K562 (cell line): ENCODE measurements at regions not wholly inside any gene's neighbourhood (a gene's known extent, or its start where the extent isn't known, plus 50 kb on each side); places are given as distances from the start of the nearest gene placed in this dataset.
"Not testable (repeated sequence)": the region's sequence is repeated elsewhere in the genome, so short reads cannot be mapped to it uniquely, and the experiment has no call there.

Experiments used
- ATAC-seq: fragments of 200-7000 bp; cut with Tn5 transposase; 3 replicates; pipeline ENCODE4 v1.9.1; 2020; ENCODE audit warnings: moderate library complexity
- BruUV-seq: library from RNA; stranded (reverse); fragments of 400-500 nt; replicated peaks from 2 replicates; lab custom pipeline; 2021; lab: Mats Ljungman, UMichigan
- CTCF ChIA-PET: fragments of 300-600 bp; formaldehyde crosslinking; extraction: SDS; loops from one replicate; lab custom pipeline; 2021; ENCODE audit warnings: low intra/inter-chr PET ratio; lab: Yijun Ruan, JAX
- POLR2A ChIA-PET: fragments of 300-600, 350-650 bp; sonication (Branson Sonifier 250); formaldehyde crosslinking; extraction: SDS; loops from one replicate; lab custom pipeline; 2021; ENCODE audit warnings: antibody characterized with exemption, inconsistent platforms; lab: Yijun Ruan, JAX
- DNase-seq, 4 experiments: peaks; one replicate each; pipeline versions ENCODE4 v3.0.0 to v3.0.0-alpha.2; 2011 to 2018; ENCODE audit warnings: low spot score in 3 of 4, mixed read lengths in 3 of 4; ENCODE audit errors: extremely low read depth in 1 of 4
- FAIRE-seq: peaks from 2 replicates; lab custom pipeline; 2011; peaks lifted over from hg19 to GRCh38; lab: Jason Lieb, UNC
- H2AFZ ChIP-seq: 2 replicates; pipeline ENCODE4 v1.6.0; 2011; ENCODE audit warnings: low read depth, low read length, control low read depth, inconsistent platforms
- H3K27ac ChIP-seq: fragments of 200-600 bp; 3 replicates; pipeline ENCODE4 v1.8.0; 2011; ENCODE audit warnings: low read depth, mild to moderate bottlenecking, control low read depth, inconsistent platforms, low read length, moderate library complexity, mixed read lengths; ENCODE audit errors: extremely low read depth
- H3K27me3 ChIP-seq, 2 experiments: fragments of 300-600 bp in 1 of 2; 2 replicates in 1 of 2; 3 replicates in 1 of 2; pipeline versions ENCODE4 v1.6.0 to v1.8.0; 2011; ENCODE audit warnings: inconsistent platforms in 2 of 2, low read length in 2 of 2, mild to moderate bottlenecking in 1 of 2, mixed read lengths in 1 of 2, moderate library complexity in 1 of 2; ENCODE audit not compliant: control insufficient read depth in 2 of 2, insufficient read depth in 2 of 2
- H3K36me3 ChIP-seq: fragments of 300-600 bp; 3 replicates; pipeline ENCODE4 v1.8.0; 2011; ENCODE audit warnings: mild to moderate bottlenecking, low read length, inconsistent platforms; ENCODE audit not compliant: control insufficient read depth, insufficient read depth
- H3K4me1 ChIP-seq, 2 experiments: fragments of 200-600 bp in 1 of 2; replicated peaks in 1 of 2; 2 replicates in 1 of 2; 3 replicates in 1 of 2; pipeline versions ENCODE4 v1.5.1 to v1.8.0; 2011; ENCODE audit warnings: inconsistent platforms in 2 of 2, low read length in 2 of 2, mild to moderate bottlenecking in 1 of 2, mixed read lengths in 1 of 2, moderate library complexity in 1 of 2; ENCODE audit not compliant: control insufficient read depth in 2 of 2, insufficient read depth in 2 of 2
- H3K4me2 ChIP-seq: 2 replicates; pipeline ENCODE4 v1.6.1; 2011; ENCODE audit warnings: low read length, control low read depth, inconsistent platforms, mixed read lengths; ENCODE audit not compliant: insufficient read depth
- H3K4me3 ChIP-seq: fragments of 200-600 bp; sonication (generic), shearing (Covaris generic); 2 replicates; pipeline ENCODE4 v1.5.1; 2016; ENCODE audit warnings: control low read depth, inconsistent platforms
- H3K79me2 ChIP-seq: fragments of 200-600 bp; 3 replicates; pipeline ENCODE4 v1.8.0; 2011; ENCODE audit warnings: low read length, inconsistent platforms; ENCODE audit not compliant: control insufficient read depth, insufficient read depth
- H3K9ac ChIP-seq, 2 experiments: 2 replicates each; pipeline versions ENCODE4 v1.6.0 to v1.6.1; 2011; ENCODE audit warnings: low read depth in 2 of 2, low read length in 2 of 2, control low read depth in 1 of 2, inconsistent platforms in 1 of 2, mild to moderate bottlenecking in 1 of 2, mixed read lengths in 1 of 2; ENCODE audit not compliant: insufficient read depth in 1 of 2
- H3K9me1 ChIP-seq: one replicate; pipeline ENCODE4 v1.6.0; 2011; ENCODE audit warnings: inconsistent platforms, mild to moderate bottlenecking, low read length, moderate library complexity; ENCODE audit not compliant: control insufficient read depth, insufficient read depth
- H3K9me3 ChIP-seq: replicated peaks from 2 replicates; pipeline ENCODE4 v1.5.1; 2011; ENCODE audit warnings: low read depth, low read length, inconsistent platforms; ENCODE audit not compliant: control insufficient read depth, insufficient read depth
- H4K20me1 ChIP-seq: replicated peaks from 2 replicates; pipeline ENCODE4 v1.6.1; 2011; ENCODE audit warnings: low read length, inconsistent platforms, mixed read lengths; ENCODE audit not compliant: control insufficient read depth, insufficient read depth
- ARNT ChIP-seq, 2 experiments: fragments of 450-650 bp; IDR thresholded peaks; 2 replicates each; pipeline ENCODE4 v1.6.1; 2016; ENCODE audit warnings: mild to moderate bottlenecking in 1 of 2
- CCAR2 ChIP-seq: fragments of 200-400 bp; formaldehyde crosslinking; IDR thresholded peaks from 2 replicates; pipeline ENCODE4 v1.6.1; 2017; ENCODE audit warnings: mild to moderate bottlenecking, low read depth, low read length
- ILK ChIP-seq: fragments of 450-650 bp; IDR thresholded peaks from 2 replicates; pipeline ENCODE4 v1.6.1; 2016; ENCODE audit warnings: missing genetic modification characterization, low read depth, mild to moderate bottlenecking, missing compliant biosample characterization, moderate library complexity, borderline replicate concordance
- NFIX ChIP-seq: fragments of 250-450 bp; sonication (Bioruptor Pico); IDR thresholded peaks from 2 replicates; pipeline ENCODE4 v1.4.0; 2020; ENCODE audit warnings: low read depth, mild to moderate bottlenecking, moderate library complexity
- NR3C1 ChIP-seq: sonication (generic); formaldehyde crosslinking; IDR thresholded peaks from 2 replicates; pipeline ENCODE4 v1.8.1; 2022; ENCODE audit warnings: missing genetic modification reagents
- PRDM10 ChIP-seq: fragments of 450-650 bp; IDR thresholded peaks from 2 replicates; pipeline ENCODE4 v1.6.1; 2018; ENCODE audit not compliant: partially characterized antibody
- ZNF717 ChIP-seq: fragments of 250-450 bp; sonication (Bioruptor Pico); IDR thresholded peaks from 2 replicates; pipeline ENCODE4 v1.5.0; 2021
- ZNF77 ChIP-seq: fragments of 250-450 bp; sonication (Bioruptor Pico); IDR thresholded peaks from 2 replicates; pipeline ENCODE4 v1.5.0; 2020
- WGBS: fragments of 100-300 bp; shearing (Covaris generic); methylation state at CpG from one replicate; pipeline ENCODE4 v1.1.6; 2016; ENCODE audit warnings: low coverage, mixed read lengths; ENCODE audit not compliant: insufficient coverage; ENCODE audit errors: missing lambda C conversion rate; 5-methylcytosine and 5-hydroxymethylcytosine counted together
- in situ Hi-C: fragments of 300-500 bp; cut with MboI; formaldehyde crosslinking; loops from 4 replicates; pipeline ENCODE4 v1.15.0; 2018; ENCODE audit warnings: inconsistent platforms, mixed read lengths
- intact Hi-C: fragments of 100-400 bp; cut with micrococcal nuclease; formaldehyde crosslinking; loops from 2 replicates; pipeline ENCODE4 v1.14.2; 2022
- TF ChIP-seq, protein P1 (sequence below): fragments of 450-650 bp; formaldehyde crosslinking; IDR thresholded peaks from 2 replicates; pipeline ENCODE4 v1.4.0; 2022; ENCODE audit warnings: mild to moderate bottlenecking, moderate library complexity
- TF ChIP-seq, protein P2 (sequence below): fragments of 450-650 bp; formaldehyde crosslinking; conservative IDR thresholded peaks from 2 replicates; pipeline ENCODE4 v1.4.0; 2022; ENCODE audit warnings: mild to moderate bottlenecking, missing genetic modification characterization

GRCh38 chr7:49660976-49661375 lies 112.5 kb upstream of the VWC2 start:
- POLR2A ChIA-PET = no interaction called here
- Histone ChIP-seq H3K36me3 (no peaks in the 10 kb centered on the region), H4K20me1 (no peaks in the 10 kb centered on the region), H3K4me3 (no peak overlapping the region), H3K27ac (no peak overlapping the region), H3K4me2 (no peak overlapping the region), H3K9ac (no peak overlapping the region), H3K4me1 (no peaks in the 10 kb centered on the region), H3K9me1 (no peaks in the 10 kb centered on the region), H3K9me3 (no peaks in the 10 kb centered on the region), H2AFZ (no peak overlapping the region), H3K79me2 (no peaks in the 10 kb centered on the region), H3K27me3 (no peaks in the 10 kb centered on the region)
- BruUV-seq = no TSS peak
- intact Hi-C loops (no loop called here), in situ Hi-C loops (no loop called here)
- WGBS = 0% methylated on average over 6 of the region's 14 CpGs
- no peak for FAIRE-seq
- no peak for ATAC-seq
- CTCF ChIA-PET = no interaction called here
- DNase-seq = no peak
- TF ChIP-seq PRDM10 (no peak), NR3C1 (CRISPR knock-in tag) (no peak), ARNT (IDR thresholded peaks at IDR 0.05) (no peak), CCAR2 (no peak), NFIX (CRISPR knock-in tag) (no peak), ILK (tag) (no peak), ZNF717 (CRISPR knock-in tag) (no peak), ZNF77 (no peak)
- TF ChIP-seq, protein P1, sequence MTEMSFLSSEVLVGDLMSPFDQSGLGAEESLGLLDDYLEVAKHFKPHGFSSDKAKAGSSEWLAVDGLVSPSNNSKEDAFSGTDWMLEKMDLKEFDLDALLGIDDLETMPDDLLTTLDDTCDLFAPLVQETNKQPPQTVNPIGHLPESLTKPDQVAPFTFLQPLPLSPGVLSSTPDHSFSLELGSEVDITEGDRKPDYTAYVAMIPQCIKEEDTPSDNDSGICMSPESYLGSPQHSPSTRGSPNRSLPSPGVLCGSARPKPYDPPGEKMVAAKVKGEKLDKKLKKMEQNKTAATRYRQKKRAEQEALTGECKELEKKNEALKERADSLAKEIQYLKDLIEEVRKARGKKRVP (CRISPR knock-in tag) = no peak
- TF ChIP-seq, protein P2, sequence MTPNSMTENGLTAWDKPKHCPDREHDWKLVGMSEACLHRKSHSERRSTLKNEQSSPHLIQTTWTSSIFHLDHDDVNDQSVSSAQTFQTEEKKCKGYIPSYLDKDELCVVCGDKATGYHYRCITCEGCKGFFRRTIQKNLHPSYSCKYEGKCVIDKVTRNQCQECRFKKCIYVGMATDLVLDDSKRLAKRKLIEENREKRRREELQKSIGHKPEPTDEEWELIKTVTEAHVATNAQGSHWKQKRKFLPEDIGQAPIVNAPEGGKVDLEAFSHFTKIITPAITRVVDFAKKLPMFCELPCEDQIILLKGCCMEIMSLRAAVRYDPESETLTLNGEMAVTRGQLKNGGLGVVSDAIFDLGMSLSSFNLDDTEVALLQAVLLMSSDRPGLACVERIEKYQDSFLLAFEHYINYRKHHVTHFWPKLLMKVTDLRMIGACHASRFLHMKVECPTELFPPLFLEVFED (CRISPR knock-in tag) = no peak

DNA sequence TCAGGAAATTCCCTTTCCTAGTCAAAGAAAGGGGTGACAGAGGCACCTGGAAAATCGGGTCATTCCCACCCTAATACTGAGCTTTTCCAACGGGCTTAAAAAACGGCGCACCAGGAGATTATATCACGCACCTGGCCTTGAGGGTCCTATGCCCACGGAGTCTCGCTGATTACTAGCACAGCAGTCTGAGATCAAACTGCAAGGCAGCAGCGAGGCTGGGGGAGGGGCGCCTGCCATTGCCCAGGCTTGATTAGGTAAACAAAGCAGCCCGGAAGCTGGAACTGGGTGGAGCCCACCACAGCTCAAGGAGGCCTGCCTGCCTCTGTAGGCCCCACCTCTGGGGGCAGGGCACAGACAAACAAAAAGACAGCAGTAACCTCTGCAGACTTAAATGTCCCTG lies 107.5 kb upstream of the VWC2 start:
- in situ Hi-C loops, H3K9ac ChIP-seq, H3K9me3 ChIP-seq, FAIRE-seq, H3K9me1 ChIP-seq, H3K27me3 ChIP-seq, H3K4me1 ChIP-seq, H3K4me3 ChIP-seq, H3K79me2 ChIP-seq, BruUV-seq, H3K4me2 ChIP-seq, H2AFZ ChIP-seq, DNase-seq, H4K20me1 ChIP-seq, intact Hi-C loops, H3K36me3 ChIP-seq, H3K27ac ChIP-seq, CTCF ChIA-PET, ATAC-seq: not testable (repeated sequence)
- 0% methylated on average over 9 of the region's 10 CpGs for WGBS
- POLR2A ChIA-PET = interaction anchor here (0.6 kb wide), 1 partner anchor 118 kb away, joined by 3 read pairs; no protein-coding TSS in a partner anchor
